Astrocyte (in vitro differentiated cells and primary cell): ENCODE measurements at regions not wholly inside any gene's neighbourhood (a gene's known extent, or its start where the extent isn't known, plus 50 kb on each side); places are given as distances from the start of the nearest gene placed in this dataset.

Source experiments
- DNase-seq: peaks from one replicate; pipeline ENCODE4 v3.0.0-alpha.2; 2010; ENCODE audit warnings: low read depth
- FAIRE-seq: peaks from 2 replicates; lab custom pipeline; 2011; peaks lifted over from hg19 to GRCh38; lab: Jason Lieb, UNC
- H2AFZ ChIP-seq: 2 replicates; pipeline ENCODE4 v1.6.0; 2012; ENCODE audit warnings: low read depth, low read length, inconsistent platforms
- H3K27ac ChIP-seq: 2 replicates; pipeline ENCODE4 v1.5.1; 2011; ENCODE audit warnings: low read depth, low read length, inconsistent platforms
- H3K27me3 ChIP-seq: 2 replicates; pipeline ENCODE4 v1.6.0; 2011; ENCODE audit warnings: low read length, inconsistent platforms; ENCODE audit not compliant: insufficient read depth
- H3K36me3 ChIP-seq: 2 replicates; pipeline ENCODE4 v1.5.1; 2011; ENCODE audit warnings: low read length, inconsistent platforms; ENCODE audit not compliant: insufficient read depth
- H3K4me1 ChIP-seq: 2 replicates; pipeline ENCODE4 v1.5.1; 2011; ENCODE audit warnings: low read length, inconsistent platforms; ENCODE audit not compliant: insufficient read depth
- H3K4me2 ChIP-seq: 2 replicates; pipeline ENCODE4 v1.6.0; 2012; ENCODE audit warnings: low read length, inconsistent platforms
- H3K4me3 ChIP-seq: 2 replicates; pipeline ENCODE4 v1.5.1; 2011; ENCODE audit warnings: low read depth, mild to moderate bottlenecking, low read length, inconsistent platforms; ENCODE audit not compliant: insufficient read depth
- H3K79me2 ChIP-seq: 2 replicates; pipeline ENCODE4 v1.6.0; 2012; ENCODE audit warnings: mild to moderate bottlenecking, low read length, inconsistent platforms; ENCODE audit not compliant: insufficient read depth
- H3K9ac ChIP-seq: 2 replicates; pipeline ENCODE4 v1.6.0; 2012; ENCODE audit warnings: mild to moderate bottlenecking, low read length, inconsistent platforms
- H3K9me3 ChIP-seq: 2 replicates; pipeline ENCODE4 v1.5.1; 2012; ENCODE audit warnings: low read depth, mild to moderate bottlenecking, low read length, inconsistent platforms; ENCODE audit not compliant: insufficient read depth
- H4K20me1 ChIP-seq: 2 replicates; pipeline ENCODE4 v1.6.0; 2012; ENCODE audit warnings: low read length, inconsistent platforms; ENCODE audit not compliant: insufficient read depth
- H3K27ac Mint-ChIP-seq: one replicate; pipeline ENCODE4 v1.8.0; 2021; ENCODE audit warnings: mild to moderate bottlenecking, mixed read lengths; ENCODE audit not compliant: unreplicated experiment
- H3K27me3 Mint-ChIP-seq: one replicate; pipeline ENCODE4 v1.8.0; 2021; ENCODE audit warnings: low read depth, mixed read lengths; ENCODE audit not compliant: unreplicated experiment
- H3K36me3 Mint-ChIP-seq: one replicate; pipeline ENCODE4 v1.8.0; 2021; ENCODE audit warnings: low read depth, mixed read lengths; ENCODE audit not compliant: unreplicated experiment
- H3K4me1 Mint-ChIP-seq: one replicate; pipeline ENCODE4 v1.8.0; 2021; ENCODE audit warnings: low read depth, mixed read lengths; ENCODE audit not compliant: unreplicated experiment
- H3K4me3 Mint-ChIP-seq: one replicate; pipeline ENCODE4 v1.8.0; 2021; ENCODE audit warnings: mild to moderate bottlenecking, moderate library complexity, mixed read lengths; ENCODE audit not compliant: unreplicated experiment
- H3K9me3 Mint-ChIP-seq: one replicate; pipeline ENCODE4 v1.8.0; 2021; ENCODE audit warnings: mild to moderate bottlenecking, mixed read lengths; ENCODE audit not compliant: unreplicated experiment
- EZH2 ChIP-seq: IDR thresholded peaks from 2 replicates; pipeline ENCODE4 v1.6.1; 2012; ENCODE audit warnings: mild to moderate bottlenecking, low read length, inconsistent platforms; ENCODE audit not compliant: insufficient read depth
- TF ChIP-seq, protein P1 (sequence below): IDR thresholded peaks from 2 replicates; pipeline ENCODE4 v1.5.1; 2011; ENCODE audit warnings: low read depth, mild to moderate bottlenecking, inconsistent platforms, low read length, moderate library complexity; ENCODE audit not compliant: insufficient read depth

DNA sequence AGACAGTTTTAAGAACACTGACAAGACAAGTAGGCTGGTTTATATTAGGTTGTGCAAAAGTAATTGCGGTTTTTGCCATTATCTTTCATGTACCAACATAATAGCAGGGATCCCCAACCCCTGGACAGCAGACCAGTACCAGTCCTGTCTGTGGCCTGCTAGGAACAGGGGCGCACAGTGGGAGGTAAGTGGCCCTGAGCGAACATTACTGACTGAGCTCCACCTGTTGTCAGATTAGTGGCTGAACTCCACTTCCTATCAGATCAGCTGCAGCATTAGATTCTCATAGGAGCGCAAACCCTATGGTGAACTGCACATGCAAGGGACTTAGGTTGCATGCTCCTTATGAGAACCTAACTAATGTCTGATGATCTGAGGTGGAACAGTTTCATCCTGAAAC, 921.9 kb downstream of the CCDC85A start:
- Mint-ChIP-seq H3K4me3 (no peak overlapping the region), H3K36me3 (no peaks in the 10 kb centered on the region), H3K27me3 (no peaks in the 10 kb centered on the region), H3K4me1 (no peaks in the 10 kb centered on the region), H3K9me3 (peaks cover 5% of the 10 kb centered on the region), H3K27ac (no peak overlapping the region)
- Histone ChIP-seq H3K4me1 (no peaks in the 10 kb centered on the region), H3K9me3 (peaks cover 4% of the 10 kb centered on the region), H2AFZ (no peak overlapping the region), H3K4me2 (no peak overlapping the region), H3K4me3 (no peak overlapping the region), H3K27ac (no peak overlapping the region), H3K9ac (no peak overlapping the region), H3K79me2 (no peaks in the 10 kb centered on the region), H3K27me3 (no peaks in the 10 kb centered on the region), H4K20me1 (no peaks in the 10 kb centered on the region), H3K36me3 (no peaks in the 10 kb centered on the region)
- TF ChIP-seq, protein P1, sequence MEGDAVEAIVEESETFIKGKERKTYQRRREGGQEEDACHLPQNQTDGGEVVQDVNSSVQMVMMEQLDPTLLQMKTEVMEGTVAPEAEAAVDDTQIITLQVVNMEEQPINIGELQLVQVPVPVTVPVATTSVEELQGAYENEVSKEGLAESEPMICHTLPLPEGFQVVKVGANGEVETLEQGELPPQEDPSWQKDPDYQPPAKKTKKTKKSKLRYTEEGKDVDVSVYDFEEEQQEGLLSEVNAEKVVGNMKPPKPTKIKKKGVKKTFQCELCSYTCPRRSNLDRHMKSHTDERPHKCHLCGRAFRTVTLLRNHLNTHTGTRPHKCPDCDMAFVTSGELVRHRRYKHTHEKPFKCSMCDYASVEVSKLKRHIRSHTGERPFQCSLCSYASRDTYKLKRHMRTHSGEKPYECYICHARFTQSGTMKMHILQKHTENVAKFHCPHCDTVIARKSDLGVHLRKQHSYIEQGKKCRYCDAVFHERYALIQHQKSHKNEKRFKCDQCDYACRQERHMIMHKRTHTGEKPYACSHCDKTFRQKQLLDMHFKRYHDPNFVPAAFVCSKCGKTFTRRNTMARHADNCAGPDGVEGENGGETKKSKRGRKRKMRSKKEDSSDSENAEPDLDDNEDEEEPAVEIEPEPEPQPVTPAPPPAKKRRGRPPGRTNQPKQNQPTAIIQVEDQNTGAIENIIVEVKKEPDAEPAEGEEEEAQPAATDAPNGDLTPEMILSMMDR: no peak
- no peak for TF ChIP-seq EZH2
- DNase-seq: no peak
- no peak for FAIRE-seq

DNA sequence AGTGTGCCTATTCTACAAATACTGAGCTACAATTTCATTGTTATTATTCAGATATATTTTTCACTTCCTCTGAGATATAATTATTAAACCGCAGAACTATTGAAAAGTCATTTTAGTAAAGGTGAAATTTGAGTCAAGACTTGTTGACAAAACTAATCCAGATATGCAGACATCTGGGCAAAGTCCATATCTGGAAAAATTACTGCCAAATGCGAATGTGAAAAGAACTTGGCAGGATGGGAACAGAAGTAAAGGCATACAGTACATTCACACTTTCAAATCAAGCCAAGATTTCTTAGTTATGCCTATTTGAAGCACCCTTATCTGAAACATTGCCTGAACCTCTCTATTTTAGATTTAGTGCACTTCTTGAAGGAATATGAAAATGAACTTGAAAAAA, 923.6 kb downstream of the CCDC85A start:
- H3K27me3 ChIP-seq: no peaks in the 10 kb centered on the region
- Mint-ChIP-seq H3K9me3 (peaks cover 5% of the 10 kb centered on the region), H3K27me3 (no peaks in the 10 kb centered on the region), H3K36me3 (no peaks in the 10 kb centered on the region), H3K27ac (no peak overlapping the region), H3K4me1 (no peaks in the 10 kb centered on the region), H3K4me3 (no peak overlapping the region)
- H3K27ac ChIP-seq: no peak overlapping the region
- no peaks in the 10 kb centered on the region for H3K79me2 ChIP-seq
- H3K4me3 ChIP-seq: no peak overlapping the region
- no peak overlapping the region for H3K4me2 ChIP-seq
- no peak for TF ChIP-seq EZH2
- TF ChIP-seq, protein P1: no peak
- H3K9ac ChIP-seq: no peak overlapping the region
- H3K9me3 ChIP-seq: peaks cover 6% of the 10 kb centered on the region
- DNase-seq: no peak
- FAIRE-seq: no peak
- no peaks in the 10 kb centered on the region for H4K20me1 ChIP-seq
- no peak overlapping the region for H2AFZ ChIP-seq
- no peaks in the 10 kb centered on the region for H3K4me1 ChIP-seq
- H3K36me3 ChIP-seq: no peaks in the 10 kb centered on the region

DNA sequence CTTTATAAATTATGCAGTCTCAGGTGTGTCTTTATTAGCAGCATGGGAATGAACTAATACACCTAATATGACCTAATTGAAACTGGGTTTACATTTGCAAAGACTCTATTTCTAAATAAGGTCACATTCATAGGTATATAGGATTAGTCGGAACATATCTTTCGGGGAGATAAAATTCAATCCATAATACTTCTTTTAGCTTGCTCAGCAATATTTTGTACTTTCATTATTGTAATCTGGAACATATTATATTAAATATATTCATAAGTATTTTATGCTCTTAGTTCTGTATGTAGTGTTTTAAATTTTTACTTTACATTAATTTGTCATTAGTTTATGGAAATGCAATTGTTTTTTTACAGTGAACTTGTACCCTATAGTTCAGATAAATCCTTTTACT, 927.7 kb downstream of the CCDC85A start:
- Histone ChIP-seq H3K4me3 (no peak overlapping the region), H3K4me2 (no peak overlapping the region), H3K9me3 (peaks cover 6% of the 10 kb centered on the region), H3K4me1 (no peaks in the 10 kb centered on the region), H2AFZ (no peak overlapping the region), H3K36me3 (no peaks in the 10 kb centered on the region), H3K9ac (no peak overlapping the region), H4K20me1 (no peaks in the 10 kb centered on the region), H3K27ac (no peak overlapping the region), H3K79me2 (no peaks in the 10 kb centered on the region), H3K27me3 (no peaks in the 10 kb centered on the region)
- TF ChIP-seq EZH2: no peak
- TF ChIP-seq, protein P1: no peak
- Mint-ChIP-seq H3K9me3 (peaks cover 3% of the 10 kb centered on the region), H3K4me3 (no peak overlapping the region), H3K36me3 (no peaks in the 10 kb centered on the region), H3K27ac (no peak overlapping the region), H3K4me1 (no peaks in the 10 kb centered on the region), H3K27me3 (no peaks in the 10 kb centered on the region)
- DNase-seq (no peak), FAIRE-seq (no peak)
